ENCODE measurements at regions not wholly inside any gene's neighbourhood (a gene's known extent, or its start where the extent isn't known, plus 50 kb on each side); places are given as distances from the start of the nearest gene placed in this dataset.

- TF ChIP-seq, protein P1, sequence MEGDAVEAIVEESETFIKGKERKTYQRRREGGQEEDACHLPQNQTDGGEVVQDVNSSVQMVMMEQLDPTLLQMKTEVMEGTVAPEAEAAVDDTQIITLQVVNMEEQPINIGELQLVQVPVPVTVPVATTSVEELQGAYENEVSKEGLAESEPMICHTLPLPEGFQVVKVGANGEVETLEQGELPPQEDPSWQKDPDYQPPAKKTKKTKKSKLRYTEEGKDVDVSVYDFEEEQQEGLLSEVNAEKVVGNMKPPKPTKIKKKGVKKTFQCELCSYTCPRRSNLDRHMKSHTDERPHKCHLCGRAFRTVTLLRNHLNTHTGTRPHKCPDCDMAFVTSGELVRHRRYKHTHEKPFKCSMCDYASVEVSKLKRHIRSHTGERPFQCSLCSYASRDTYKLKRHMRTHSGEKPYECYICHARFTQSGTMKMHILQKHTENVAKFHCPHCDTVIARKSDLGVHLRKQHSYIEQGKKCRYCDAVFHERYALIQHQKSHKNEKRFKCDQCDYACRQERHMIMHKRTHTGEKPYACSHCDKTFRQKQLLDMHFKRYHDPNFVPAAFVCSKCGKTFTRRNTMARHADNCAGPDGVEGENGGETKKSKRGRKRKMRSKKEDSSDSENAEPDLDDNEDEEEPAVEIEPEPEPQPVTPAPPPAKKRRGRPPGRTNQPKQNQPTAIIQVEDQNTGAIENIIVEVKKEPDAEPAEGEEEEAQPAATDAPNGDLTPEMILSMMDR (IDR thresholded peaks at IDR 0.05): no peak
- TF ChIP-seq POLR2A (IDR thresholded peaks at IDR 0.05): no peak
These were observed 130.3 kb upstream of the LY86 start for GRCh38 chr6:6458172-6458571.
